ENCODE measurements at regions not wholly inside any gene's neighbourhood (a gene's known extent, or its start where the extent isn't known, plus 50 kb on each side); places are given as distances from the start of the nearest gene placed in this dataset.
"Not testable (repeated sequence)": the region's sequence is repeated elsewhere in the genome, so short reads cannot be mapped to it uniquely, and the experiment has no call there.

DNA sequence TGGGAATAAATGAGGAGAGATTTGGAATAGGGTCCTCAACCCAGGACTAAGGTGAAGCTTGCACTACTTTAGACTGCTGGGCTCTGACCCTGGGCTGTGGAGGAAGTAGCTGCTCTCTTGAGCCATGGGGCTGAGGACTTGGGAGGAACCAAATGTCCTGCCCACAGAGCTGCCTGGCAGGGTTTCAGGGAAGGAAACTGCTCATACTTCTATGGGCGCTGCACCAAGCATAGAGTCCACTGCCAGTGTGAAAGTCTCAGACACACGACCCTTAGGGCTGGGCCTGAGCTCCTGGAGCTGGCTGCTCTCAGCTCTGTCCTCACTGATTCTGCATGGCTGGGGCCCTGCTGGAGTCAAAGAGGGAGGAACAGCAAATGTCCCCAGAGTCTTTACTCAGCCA, 461.7 kb downstream of the RPIA start:
- not testable (repeated sequence) for DNase-seq (ENCODE audit: low read depth)

DNA sequence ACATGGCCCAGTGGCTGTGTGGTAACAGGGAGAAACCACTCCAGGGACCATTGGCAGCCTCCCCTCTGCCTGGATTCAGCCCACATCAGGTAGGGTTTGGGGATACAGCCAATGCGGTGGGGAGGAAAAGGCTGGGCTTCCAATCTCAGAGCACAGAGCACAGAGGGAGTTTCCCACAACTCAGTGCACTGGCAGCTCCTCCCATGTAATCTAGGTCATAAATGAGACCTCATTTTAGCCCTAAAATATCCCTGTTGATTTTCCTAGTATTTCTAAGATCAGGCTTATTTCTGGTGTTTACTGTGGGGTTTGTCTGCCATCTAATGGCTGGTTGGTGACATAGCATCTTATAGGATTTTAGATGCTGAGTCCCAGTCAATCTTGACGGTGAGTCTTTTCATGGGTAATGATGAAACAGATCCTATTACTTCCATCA, 462.8 kb downstream of the RPIA start:
- DNase-seq (ENCODE audit: low read depth): not testable (repeated sequence)

GRCh38 chr2:89160306-89160705, 468.8 kb downstream of the RPIA start:
- DNase-seq (ENCODE audit: low read depth): not testable (repeated sequence)

DNA sequence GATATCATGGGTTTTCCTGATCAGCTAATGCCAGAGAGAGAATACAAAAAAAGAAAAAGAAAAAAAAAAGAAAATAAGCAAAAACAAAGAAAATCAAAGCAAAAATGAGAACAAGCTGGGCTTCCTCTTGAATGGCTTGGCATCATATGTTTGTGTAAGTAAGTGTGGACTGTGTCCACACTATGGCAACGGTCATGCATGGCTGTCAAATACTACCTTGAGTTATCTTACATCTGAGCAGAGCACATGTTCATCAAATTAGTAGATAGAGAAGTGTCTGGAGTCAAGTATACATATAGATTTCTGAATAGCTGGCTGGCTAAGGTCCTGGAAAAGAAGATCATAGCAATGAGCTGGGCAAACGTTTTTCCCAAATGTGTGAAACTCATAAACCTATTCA, 470.2 kb downstream of the RPIA start:
- DNase-seq (ENCODE audit: low read depth): not testable (repeated sequence)

GRCh38 chr2:89170506-89171173, 479.2 kb downstream of the RPIA start:
- not testable (repeated sequence) for DNase-seq (ENCODE audit: low read depth)

DNA sequence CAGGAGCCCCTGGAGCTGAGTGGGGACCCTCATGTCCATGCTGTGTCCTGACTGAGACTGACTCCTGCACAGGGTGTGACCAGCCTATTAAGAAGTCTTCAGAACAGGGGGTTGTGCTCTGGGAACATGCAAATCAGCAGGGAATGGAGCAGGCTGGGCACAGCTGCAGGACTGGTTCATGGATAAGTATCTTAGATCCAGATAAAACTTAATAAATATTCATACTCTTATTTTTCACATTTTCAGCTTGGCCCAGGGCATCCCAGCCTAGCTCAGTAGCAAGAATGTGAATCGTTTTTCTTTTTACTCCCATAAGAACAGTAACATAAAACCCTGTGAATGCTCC, 479.7 kb downstream of the RPIA start:
- not testable (repeated sequence) for DNase-seq (ENCODE audit: low read depth)

GRCh38 chr2:89177004-89177403, 485.5 kb downstream of the RPIA start:
- not testable (repeated sequence) for DNase-seq (ENCODE audit: low read depth)

- not testable (repeated sequence) for DNase-seq (ENCODE audit: low read depth)
Measured at GRCh38 chr2:89182221-89182620, 490.7 kb downstream of the RPIA start.

DNA sequence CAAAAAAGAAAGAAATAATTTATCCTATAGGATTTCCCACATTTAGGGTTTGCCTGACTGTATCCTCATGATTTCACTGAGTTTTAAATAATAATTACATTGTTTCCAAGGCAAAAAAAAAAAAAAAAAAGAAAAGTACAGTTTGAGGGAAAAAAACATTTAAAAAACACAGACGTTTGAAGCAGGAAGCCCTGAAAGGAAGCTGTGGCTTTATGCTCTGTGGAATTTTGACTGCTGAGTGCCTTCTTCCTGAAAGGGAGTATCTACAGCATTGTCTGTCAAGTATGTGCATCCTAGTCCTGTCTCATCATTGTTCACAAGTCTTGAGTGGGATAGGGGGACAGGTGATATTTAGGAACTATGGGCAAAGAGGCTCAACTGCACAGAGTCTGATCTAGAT, 493.3 kb downstream of the RPIA start:
- DNase-seq (ENCODE audit: low read depth): not testable (repeated sequence)

DNA sequence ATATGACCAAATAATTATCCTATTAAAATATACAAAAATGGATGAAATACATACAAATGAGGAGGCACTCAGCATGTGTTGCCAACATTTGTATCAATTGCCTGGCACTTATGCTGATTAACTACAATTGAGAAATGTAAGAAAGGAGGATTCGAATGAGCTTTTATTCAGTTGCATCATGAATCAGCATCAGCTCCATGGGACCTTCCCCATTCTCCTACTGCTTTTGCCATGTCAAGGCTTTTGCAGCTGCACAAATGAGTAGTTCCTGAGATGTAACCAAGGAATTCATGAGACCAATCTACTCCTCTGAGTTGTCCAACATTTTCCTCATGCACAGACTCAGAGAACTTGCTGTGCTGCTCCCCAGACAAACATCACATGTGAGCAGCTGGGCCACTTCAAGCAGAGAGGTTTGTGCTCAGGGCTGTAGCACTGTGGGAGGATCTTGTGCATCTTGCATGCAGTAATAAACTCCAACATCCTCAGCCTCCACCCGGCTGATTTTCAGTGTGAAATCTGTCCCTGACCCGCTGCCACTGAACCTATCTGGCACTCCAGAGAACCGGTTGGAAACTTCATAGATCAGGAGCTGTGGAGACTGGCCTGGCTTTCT, 504.3 kb downstream of the RPIA start:
- not testable (repeated sequence) for DNase-seq (ENCODE audit: low read depth)

DNA sequence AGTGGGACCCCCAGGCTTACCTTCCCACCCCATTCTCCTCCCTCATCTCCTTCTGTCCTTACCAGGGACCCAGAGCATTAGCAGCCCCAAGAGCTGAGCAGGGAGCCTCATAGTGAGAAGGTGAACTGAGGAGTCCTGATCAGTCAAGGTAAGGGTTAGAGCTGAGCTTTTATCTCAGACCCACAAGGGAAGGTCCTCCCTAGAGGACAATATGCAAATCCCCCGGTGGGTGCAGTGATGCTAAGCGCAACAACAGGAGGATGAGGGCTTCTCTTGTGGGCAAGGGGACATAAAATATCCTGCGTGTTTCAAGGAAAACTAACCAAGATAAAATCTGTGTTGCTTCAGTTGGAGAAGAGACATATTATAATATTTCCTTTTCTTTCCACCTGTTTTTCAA, 505.2 kb downstream of the RPIA start:
- DNase-seq (ENCODE audit: low read depth): not testable (repeated sequence)

DNA sequence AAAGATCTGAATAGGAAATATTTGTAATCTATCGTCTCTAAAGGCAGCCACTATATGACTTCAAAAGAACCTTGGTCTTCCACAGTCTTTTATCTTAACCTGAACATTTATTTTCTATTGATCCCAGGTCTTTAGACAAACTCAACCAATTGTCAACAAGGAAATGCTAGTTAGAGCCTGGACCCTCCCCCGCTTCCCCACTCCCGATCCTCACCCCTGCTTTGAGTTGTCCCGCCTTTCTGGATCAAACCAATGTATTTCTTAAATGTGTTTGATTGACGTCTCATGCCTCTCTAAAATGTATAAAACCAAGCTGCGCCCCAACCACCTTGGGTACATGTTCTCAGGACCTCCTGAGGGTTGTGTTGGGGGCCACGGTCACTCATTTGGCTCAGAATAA, 506.6 kb downstream of the RPIA start:
- DNase-seq (ENCODE audit: low read depth): not testable (repeated sequence)

DNA sequence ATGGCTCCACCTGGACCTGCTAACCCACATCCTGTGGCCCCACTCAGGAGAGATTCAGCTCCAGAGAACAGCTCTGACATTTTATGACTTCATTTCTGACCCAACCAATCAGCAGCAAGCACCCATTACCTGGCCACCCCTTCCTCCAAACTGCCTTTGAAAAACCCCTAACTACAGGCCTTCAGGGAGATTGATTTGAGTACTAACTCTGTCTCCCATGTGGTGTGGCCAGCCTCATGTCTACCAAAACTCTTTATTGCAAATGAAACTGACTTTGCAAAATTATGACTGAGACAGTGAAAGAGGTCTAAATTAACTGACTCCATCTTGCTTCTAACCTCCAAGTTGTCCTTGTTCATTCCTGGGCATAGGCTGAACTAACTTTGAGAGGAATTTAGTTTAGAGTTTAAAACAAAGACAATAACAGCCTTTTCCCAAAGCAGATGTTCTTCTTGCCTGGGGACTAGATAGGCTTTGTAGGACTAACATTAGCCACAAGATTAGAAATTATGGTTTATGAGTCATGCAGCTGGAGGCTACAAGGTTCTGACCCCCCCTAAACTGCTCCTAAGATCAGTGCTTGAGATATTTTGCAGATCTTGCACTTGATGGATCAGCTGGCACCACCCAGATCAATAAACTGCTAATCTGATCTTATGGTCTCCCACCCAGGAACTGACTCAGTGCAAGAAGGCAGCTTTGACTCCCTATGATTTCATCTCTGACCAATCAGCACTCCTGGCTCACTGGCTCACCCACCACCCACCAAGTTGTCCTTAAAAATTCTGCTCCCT, 508.2 kb downstream of the RPIA start:
- not testable (repeated sequence) for DNase-seq (ENCODE audit: low read depth)

DNA sequence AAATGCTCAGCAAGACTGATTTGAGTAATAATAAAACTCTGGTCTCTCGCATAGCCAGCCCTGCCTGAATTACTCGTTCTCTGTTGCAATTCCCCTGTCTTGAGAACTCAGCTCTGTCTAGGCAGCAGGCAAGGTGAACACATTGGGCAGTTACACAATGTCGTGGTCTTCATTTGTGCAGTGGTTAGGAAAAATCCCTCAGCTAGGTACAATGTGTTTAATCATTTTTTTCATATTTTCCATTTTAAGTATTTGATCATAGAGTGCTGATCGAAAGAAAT, 508.7 kb downstream of the RPIA start:
- DNase-seq (ENCODE audit: low read depth): not testable (repeated sequence)

DNA sequence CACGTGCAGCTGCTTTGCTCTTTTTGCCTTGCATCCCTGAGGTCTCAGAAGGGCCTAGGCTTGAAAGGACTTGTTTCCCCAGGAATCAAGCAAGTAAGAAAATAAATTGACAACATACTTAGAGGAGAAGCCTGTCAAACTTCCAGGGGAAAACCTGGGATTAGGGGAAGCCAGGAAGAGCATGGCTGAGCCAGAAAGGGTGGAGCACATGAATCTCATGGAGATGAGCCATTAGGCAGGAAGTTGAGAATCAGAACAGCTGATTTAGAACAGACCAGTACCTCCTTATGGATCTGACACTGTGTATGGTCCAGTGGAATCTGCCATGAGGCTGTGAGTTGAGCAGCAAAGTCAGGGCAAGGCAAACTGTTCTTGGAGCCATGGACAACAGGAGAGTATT, 511.0 kb downstream of the RPIA start:
- DNase-seq (ENCODE audit: low read depth): not testable (repeated sequence)

DNA sequence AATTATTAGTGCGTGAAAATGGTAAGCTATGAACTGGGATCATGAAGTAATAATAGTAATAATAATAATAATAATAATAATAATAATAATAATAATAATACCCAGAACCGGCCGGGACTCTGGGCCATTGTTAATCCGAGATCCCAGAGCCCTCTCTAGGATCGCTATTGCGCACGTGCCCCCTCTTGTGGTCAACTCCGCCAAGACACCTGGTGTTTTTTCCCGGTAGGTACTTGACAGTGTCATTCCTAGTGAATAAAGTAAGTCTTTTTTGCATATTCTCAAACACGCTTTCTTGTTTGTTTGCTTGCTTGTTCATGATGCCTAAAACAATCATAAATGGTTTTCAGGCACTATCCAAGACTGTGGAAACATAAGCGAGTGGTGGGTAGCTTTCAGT, 513.7 kb downstream of the RPIA start:
- not testable (repeated sequence) for DNase-seq (ENCODE audit: low read depth)

- DNase-seq (ENCODE audit: low read depth): not testable (repeated sequence)
Measured at GRCh38 chr2:89208144-89208932, 516.9 kb downstream of the RPIA start.

DNA sequence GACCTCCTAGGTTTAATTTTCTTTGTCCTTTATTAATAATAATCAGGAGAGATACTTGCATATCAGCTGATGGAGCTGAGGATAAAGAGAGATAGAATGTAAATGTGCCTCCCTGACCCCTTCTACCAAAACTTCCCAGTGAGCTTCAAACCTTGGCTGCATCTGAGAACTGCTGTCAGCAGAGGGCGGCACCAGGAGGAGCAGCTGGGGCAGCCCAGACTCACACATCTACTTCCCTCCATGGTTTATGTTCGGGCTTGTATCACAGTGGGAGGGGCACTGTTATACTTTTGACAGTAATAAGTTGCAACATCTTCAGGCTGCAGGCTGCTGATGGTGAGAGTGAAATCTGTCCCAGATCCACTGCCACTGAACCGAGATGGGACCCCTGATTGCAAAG, 521.7 kb downstream of the RPIA start:
- not testable (repeated sequence) for DNase-seq (ENCODE audit: low read depth)

DNA sequence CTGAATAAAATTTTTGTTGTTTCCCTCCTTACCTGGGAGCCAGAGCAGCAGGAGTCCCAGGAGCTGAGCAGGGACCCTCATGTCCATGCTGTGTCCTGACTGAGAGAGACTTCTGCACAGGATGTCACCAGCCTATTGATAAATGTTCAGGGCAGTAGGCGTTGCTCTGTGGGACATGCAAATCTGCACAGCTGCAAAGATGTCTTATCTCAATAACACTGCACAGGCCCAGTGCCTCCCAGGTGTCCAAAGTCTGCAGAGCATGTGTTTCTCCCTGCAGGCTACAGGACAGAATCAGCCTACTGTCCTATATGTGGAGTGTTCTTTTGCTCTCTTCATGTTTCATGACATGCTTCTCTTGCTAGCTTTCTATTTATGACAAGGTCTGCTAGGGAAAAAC, 522.3 kb downstream of the RPIA start:
- DNase-seq (ENCODE audit: low read depth): not testable (repeated sequence)

DNA sequence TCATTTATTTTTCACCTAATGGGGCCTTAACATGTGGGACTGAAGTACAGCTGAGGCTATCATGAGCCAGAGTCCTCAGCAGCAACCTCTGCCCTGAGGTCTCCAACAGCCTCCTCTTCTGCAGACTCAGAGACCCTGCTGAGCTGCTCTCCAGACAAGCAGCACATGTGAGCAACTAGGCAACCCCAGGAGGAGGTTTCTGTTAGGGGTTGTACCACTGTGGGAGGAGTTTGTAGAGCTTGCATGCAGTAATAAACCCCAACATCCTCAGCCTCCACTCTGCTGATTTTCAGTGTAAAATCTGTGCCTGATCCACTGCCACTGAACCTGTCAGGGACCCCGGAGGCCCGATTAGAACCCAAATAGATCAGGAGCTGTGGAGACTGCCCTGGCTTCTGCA, 530.0 kb downstream of the RPIA start:
- DNase-seq (ENCODE audit: low read depth): not testable (repeated sequence)

DNA sequence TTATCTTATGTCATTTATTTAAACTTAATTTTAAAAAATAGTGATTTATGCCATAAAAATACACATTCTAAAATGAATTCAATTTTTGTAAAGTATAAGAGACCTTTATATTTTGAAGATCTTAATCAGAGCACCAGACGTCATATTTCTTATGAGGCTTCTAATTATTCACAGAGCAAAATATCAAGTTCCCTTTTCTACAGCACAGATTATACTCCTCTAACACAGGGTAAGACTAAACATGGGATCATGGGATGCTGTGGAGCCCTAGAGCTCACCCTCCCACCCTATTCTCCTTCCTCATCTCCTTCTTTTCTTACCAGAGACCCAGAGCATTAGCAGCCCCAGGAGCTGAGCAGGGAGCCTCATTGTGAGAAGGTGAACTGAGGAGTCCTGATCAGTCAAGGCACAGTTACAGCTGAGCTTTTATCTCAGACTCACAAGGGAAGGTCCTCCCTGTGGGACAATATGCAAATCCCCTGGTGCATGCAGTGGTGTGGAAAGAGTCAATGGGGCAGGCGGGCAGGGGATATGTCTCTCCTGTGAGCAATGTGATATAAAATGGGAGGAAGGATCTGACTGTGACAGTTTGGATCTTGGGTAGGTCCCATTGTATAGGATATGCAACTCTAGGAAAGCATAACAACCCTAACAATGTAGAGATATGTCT, 530.7 kb downstream of the RPIA start:
- DNase-seq (ENCODE audit: low read depth): not testable (repeated sequence)

DNA sequence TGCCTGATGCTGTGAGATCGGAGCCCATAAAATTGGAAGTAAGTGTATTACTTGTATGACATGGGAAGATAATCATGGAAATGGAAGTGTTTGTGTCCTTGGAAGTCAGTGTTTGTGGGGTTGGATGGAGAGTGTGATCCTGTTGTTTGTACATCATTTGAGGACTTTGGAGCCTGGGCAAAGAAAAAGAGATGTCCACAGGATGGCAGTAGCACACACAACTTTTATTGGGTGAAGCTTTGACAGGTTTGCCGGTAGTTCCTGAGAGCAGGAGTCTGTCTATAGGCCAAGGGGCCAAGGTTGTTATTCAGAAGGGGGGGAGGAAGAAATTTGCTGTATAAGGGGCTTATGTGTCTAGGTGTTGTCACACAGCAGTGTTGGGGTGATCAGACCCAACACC, 533.3 kb downstream of the RPIA start:
- not testable (repeated sequence) for DNase-seq (ENCODE audit: low read depth)

Data from activated gamma-delta T cell treated with anti-CD3 and anti-CD28 coated beads, Interleukin-2, amount 50 U/mL, for 16 hours (primary cell).